Left kidney (tissue), 1 donor: ENCODE measurements at regions not wholly inside any gene's neighbourhood (a gene's known extent, or its start where the extent isn't known, plus 50 kb on each side); places are given as distances from the start of the nearest gene placed in this dataset.
"Not testable (repeated sequence)": the region's sequence is repeated elsewhere in the genome, so short reads cannot be mapped to it uniquely, and the experiment has no call there.

Experiments used
- DNase-seq: peaks from one replicate; pipeline ENCODE4 v3.0.0-alpha.2; 2013

GRCh38 chr10:2920637-2921036, 146.7 kb upstream of the PFKP start:
- no peak for DNase-seq

- DNase-seq: no peak
Observed at GRCh38 chr10:2920168-2920567, 147.2 kb upstream of the PFKP start.

DNA sequence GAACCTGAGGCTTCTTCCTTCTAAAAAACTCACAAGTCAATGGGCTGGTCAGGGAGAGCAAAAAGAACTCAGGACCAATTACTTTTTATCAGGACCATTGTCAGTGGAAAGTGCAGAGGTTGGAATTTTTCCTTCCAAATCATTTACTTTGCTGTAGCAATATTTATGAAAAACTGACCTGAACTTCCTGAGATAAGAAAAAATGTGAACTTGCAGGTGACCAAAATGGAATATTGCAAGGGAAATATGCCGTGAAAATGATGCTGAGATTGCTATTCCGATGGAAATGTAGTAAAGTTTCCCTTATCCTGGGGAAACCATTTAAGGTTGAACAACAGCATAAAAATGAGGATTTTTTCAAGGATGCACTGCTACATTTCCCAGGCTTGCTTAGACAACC, 148.3 kb upstream of the PFKP start:
- no peak for DNase-seq

- DNase-seq: no peak
Observed at GRCh38 chr10:2918489-2918888, 148.9 kb upstream of the PFKP start.

- DNase-seq: no peak
Observed at GRCh38 chr10:2917926-2918325, 149.4 kb upstream of the PFKP start.

- DNase-seq: no peak
Observed at GRCh38 chr10:2915412-2915811, 151.9 kb upstream of the PFKP start.

DNA sequence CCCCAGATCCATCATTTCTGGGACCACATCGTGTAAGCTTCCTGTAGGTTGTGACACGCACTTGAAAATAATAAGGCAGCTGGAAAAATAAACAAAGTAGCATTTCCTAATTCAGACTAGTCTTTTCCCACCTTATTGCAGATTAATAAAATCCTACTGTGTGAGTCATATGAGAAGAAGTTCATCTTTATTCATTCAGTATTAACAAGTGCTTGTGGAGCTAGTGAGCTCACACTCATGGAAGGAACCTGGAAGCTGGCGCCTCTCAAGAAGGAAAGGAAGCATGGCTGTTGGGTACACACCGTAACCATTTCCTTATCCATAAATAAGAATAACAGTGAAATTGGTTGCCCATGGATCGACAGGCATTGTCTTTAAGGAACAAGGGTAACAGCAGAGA, 152.6 kb upstream of the PFKP start:
- no peak for DNase-seq

DNA sequence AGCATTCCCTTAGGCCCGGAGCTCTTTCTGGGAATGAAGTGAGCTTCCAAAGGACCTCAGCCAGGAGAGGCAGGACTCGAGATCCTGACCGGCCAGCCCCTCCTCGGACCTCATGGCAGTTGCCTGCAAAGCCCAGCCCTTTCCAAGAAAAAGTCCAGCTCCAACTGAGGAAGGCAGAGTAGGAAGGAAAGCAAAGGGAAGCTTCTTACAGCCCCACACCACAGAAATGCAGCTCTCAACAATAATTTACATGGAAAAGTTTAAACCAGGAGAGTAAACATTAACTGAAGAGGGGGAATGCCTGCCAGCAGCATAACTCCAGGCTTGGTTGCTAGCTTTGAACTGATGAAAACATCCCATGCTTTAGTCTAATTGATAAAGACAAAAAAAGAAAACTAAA, 153.9 kb upstream of the PFKP start:
- peak; percentile 31 for DNase-seq

GRCh38 chr10:2910656-2911055, 156.7 kb upstream of the PFKP start:
- DNase-seq: no peak

- DNase-seq: no peak
Observed at GRCh38 chr10:2909921-2910320, 157.4 kb upstream of the PFKP start.

GRCh38 chr10:2908851-2909630, 158.3 kb upstream of the PFKP start:
- no peak for DNase-seq

- no peak for DNase-seq
Observed at GRCh38 chr10:2906974-2907373, 160.4 kb upstream of the PFKP start.

GRCh38 chr10:2905851-2906250, 161.5 kb upstream of the PFKP start:
- no peak for DNase-seq

GRCh38 chr10:2900530-2900929, 166.8 kb upstream of the PFKP start:
- DNase-seq: no peak

DNA sequence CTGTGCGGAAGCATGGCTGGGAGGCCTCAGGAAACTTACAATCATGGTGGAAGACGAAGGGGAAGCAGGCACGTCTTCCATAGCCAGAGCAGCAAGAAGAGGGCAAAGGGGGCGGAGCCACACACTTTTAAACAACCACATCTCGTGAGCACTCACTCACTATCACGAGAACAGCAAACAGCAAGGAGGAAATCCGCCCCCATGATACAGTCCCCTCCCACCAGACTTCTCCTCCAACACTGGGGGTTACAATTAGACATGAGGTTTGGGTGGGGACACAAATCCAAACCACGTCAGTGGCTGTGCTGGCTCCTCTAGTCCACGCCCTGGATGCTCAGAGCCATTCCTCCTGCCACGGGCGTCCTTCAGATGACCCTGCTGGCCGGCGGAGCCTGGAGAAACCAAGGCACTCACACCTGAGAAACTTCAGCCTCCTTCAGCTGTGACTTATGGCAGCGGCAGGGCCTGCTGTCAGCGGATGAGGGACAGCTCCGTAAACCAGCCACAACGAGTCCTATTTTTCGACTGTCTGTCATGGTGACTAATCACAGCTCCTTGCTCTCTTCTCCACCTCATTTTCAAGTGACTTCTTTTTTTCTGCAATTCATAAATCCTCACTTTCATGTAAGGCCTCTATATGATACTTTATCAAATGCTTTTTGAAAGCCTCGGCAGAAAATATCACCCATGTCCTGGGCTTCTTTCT, 167.9 kb upstream of the PFKP start:
- no peak for DNase-seq

DNA sequence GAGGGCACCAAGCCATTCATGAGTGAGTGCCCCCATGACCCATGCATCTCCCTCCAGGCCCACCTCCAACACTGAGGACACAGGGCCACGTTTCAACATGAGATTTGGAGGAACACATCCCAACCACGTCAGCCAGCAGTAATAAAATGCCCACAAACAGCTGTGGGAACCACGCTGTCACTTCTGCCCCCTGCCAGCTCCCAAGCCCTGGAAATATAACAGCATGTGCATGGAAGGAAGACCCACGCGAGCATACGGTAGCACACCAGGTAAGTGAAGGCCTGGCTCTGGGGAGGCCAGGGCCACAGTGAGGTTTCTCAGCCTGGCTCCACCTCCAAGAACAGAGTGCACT, 168.9 kb upstream of the PFKP start:
- DNase-seq: no peak

DNA sequence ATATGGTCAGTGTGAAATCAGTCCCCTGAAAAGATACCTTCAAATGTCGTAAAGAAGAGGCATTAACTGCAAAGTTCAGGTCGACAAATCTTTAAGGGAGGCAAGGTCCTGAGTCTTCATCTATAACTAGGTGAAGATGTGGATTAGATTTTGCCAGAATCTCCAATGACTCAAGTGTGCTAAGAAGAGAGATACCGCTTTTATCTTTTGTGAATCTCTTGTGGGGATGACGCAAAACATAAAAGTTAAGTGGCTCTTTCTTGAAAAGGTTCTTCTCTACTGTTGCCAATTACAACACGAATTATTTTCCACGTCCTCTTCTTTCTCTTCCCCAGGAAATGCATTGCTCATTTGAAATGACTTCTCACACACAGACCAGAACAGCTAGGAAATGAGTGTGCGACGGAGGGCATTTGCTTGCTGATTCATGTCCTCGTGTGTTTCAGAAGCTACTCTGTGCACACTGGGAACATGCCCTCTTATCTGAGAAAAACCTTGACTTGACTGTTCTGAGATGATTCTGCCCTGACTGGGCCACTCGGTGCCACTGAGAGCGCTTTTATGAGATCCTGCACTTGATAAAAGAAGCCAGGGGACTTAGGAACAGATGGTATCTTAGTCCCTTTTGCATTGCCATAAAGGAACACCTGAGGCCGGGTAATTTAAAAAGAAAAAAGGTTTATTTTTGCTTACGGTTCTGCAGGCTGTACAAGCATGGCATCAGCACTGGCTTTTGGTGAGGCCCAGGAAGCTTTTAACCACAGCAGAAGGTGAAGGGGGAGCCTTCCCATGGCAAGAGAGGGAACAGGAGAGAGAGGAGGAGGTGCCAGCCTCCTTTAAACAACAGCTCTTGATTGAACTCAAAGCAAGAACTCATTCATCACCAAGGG, 169.5 kb upstream of the PFKP start:
- no peak for DNase-seq

- not testable (repeated sequence) for DNase-seq
Observed at GRCh38 chr10:2896334-2896733, 171.0 kb upstream of the PFKP start.

DNA sequence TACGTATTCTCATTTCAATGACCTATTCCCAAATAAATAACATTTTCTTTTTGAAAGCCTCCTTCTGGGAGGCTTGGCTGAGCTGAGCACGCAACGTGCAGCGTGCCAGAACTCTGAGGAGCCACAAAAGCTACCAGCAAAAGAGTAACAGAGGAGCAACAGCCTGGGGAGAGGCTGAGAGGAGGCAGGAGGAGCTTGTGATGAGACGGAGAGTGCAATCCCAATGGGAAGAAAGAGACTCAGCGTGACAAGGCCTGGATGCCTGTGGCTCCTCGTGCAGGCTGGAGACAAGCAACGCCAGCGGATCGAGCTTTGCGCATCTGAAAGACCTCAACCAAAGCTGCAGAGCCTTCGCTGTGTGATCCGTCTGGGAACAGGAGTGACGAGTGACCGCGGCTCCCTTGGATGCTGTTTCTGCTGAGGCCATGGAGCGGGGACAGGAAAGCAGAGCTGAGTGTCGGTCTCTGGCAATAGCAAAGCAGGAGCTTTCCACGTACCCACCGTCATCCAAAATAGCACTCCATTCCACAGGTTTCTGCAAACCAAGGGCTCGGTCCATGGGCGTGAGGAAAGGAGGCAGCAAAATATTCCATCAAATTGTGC, 171.7 kb upstream of the PFKP start:
- no peak for DNase-seq

- DNase-seq: no peak
Observed at GRCh38 chr10:2893991-2894390, 173.4 kb upstream of the PFKP start.

GRCh38 chr10:2893158-2893845, 174.0 kb upstream of the PFKP start:
- no peak for DNase-seq

GRCh38 chr10:2891770-2892124, 175.6 kb upstream of the PFKP start:
- no peak for DNase-seq
